Posterior vena cava (tissue), 2 donors: ENCODE measurements at regions not wholly inside any gene's neighbourhood (a gene's known extent, or its start where the extent isn't known, plus 50 kb on each side); places are given as distances from the start of the nearest gene placed in this dataset.

Experiments
- DNase-seq: peaks from one replicate; pipeline ENCODE4 v3.0.0-alpha.2; 2020; ENCODE audit warnings: low spot score
- intact Hi-C, 2 donors: fragments of 100-400 bp; cut with DNase I; formaldehyde crosslinking; loops; one replicate each; pipeline versions ENCODE4 v1.14.1 to v1.14.2; 2022 to 2023
- donor health status: DM: yes; HTN: yes; CAD: no.
- donor health status: DM: yes; HTN: yes; CAD: no.

DNA sequence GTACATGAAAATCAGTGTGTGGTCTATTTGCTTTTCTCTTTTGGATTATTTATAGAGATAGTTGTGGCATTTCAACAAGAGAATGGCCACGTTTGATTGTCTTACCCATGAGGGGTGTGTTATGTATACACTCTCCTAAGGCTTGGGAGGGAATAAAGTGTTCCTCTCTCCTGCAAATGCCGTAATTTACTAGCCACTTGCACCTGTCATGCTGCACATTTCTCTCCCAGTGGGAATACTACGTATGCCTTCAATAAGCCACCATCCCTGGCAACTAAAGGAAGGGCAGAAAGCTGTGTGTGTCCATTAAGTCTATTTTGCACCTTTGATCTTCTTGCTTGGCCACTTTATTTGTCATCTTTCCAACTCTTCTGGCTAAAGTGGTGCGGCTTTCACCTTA, 541.2 kb downstream of the QKI start:
- intact Hi-C loops: loop anchor here in 1 of 2 donors (10.0 kb wide), 1 partner anchor 531 kb away; no protein-coding TSS in a partner anchor
- DNase-seq: no peak

DNA sequence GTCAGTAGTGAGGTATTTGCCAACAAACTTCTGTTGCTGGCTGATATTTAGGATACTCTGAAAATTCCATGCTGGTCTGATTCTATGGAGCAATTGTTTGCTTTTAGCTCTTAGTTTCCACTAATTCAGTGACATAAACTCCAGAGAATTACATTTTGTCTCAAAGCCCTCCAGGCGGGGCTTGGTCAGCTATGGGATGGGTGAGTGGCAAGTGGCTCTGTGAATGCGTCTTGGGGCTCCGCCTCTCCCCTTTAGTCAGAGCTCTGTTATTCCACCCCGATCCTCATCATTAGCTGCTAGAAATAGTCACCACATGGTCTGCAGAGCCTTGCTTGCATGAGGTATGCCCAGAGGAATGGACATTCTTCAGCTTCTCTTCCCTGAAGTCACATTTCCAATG, 540.6 kb downstream of the QKI start:
- DNase-seq: no peak
- intact Hi-C loops: loop anchor here in 1 of 2 donors (10.0 kb wide), 1 partner anchor 530 kb away; no protein-coding TSS in a partner anchor

DNA sequence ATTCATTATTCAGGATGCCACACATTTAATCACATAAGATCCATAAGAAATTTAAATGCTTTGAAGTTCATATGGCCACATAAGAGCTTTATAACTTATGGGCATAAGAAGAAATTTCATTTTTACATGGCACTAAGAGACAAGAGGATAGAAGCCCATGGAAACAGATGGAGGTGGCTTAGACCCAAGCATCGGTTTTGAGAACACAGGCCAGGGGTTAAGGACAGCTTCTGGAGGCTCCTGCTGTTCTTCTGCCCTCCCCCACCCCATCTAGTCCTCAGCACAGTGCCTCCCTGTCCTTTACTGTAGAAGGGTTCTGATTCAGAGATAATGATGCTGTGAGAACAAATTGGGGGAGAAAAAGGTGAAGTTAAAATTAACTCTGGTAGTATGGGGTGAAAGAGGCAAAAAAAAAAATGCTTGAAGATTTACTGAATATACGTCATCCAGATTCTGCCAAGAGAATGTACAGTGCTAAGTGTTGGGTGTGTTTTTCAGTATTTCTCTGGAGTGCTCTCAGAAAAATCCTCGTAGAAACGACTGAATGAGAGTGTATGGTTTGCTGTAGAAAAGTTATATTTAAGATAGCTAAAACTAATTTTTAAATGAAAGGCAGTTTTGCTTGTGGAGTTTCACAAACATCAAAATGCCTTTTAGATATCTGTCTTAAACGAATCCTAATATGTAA, 539.7 kb downstream of the QKI start:
- no peak for DNase-seq
- intact Hi-C loops: loop anchor here (5.0 to 10.0 kb wide), 2 partner anchors 522 to 529 kb away; no protein-coding TSS in a partner anchor

DNA sequence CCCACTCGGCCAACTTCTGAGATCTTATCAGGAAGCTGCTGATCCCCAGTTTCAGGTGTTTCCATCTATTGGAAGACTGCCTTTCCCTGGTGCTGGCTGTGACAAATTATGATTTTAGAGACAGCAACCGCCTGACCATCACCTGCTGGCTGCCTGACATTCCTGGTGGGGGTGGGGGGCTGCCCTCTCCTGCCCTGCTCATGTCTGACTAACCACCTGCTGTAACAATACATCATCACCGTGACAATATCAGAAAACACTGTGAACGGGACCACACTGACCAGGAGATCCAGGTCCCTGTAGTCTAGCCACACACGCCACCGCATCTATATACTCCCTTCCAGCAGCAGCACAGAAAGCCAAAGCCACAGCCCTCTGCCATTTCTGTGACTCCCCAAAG, 537.5 kb downstream of the QKI start:
- no peak for DNase-seq
- intact Hi-C loops: loop anchor here (5.0 to 10.0 kb wide), 2 partner anchors 520 to 527 kb away; no protein-coding TSS in a partner anchor

DNA sequence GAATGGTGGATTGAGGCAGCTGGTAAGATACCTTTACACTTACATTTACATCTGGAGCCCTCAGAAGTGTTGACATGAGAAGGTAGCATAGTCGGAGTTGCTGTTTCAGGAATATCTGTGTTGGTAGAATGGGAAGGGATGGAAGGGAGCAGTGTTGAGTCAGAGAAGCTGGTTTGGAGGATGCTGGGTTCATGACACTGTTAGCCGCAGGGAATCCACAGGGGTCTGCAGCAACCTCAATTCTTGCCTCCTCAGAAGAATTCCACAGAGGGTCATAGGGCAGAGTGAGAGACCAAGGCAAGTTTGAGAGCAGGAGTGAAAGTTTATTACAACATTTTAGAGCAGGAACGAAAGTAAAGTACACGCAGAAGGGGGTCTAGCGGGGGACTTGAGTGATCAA, 536.8 kb downstream of the QKI start:
- intact Hi-C loops: loop anchor here (5.0 to 10.0 kb wide), 2 partner anchors 519 to 527 kb away; no protein-coding TSS in a partner anchor

DNA sequence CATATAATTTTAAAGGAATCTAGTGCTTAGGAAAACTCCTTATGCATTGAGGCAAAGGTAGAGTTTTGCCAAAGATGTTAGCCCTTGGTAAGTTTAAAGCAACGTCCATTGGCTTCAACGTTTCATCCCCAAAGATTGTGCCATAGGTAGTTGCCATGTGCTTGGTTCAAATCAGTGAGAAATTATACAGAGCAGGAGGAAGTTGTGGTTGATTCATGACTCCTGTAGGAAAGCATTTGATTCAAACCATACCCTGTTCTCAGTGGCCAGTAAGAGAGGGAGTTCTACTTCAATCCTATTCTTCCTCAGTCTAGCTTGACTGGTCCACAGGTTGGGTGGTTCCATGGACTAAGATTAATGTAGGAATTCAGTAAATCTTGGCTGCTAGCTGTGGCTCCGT, 535.6 kb downstream of the QKI start:
- no peak for DNase-seq
- intact Hi-C loops: loop anchor here (5.0 to 10.0 kb wide), 2 partner anchors 518 to 525 kb away; no protein-coding TSS in a partner anchor

More for the DNA sequence above, 536.8 kb downstream of the QKI start:
- DNase-seq: no peak

DNA sequence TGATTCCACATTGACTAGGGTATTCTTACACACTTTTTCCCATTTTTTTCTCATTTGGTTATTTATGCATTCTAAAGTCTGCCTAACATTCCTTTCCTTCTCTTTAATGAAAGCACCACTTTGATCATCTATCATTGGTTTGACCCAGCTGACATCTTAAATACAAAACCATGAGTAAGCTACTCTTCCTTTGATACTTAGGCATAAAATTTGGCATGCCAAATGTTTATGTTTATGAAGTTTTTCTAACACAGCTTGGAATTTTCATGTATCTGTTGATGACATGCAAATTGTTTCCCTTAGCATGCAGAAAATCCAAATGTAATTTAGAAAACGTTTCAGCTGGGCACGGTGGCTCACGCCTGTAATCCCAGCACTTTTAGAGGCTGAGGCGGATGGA, 534.9 kb downstream of the QKI start:
- no peak for DNase-seq
- intact Hi-C loops: no loop called here

DNA sequence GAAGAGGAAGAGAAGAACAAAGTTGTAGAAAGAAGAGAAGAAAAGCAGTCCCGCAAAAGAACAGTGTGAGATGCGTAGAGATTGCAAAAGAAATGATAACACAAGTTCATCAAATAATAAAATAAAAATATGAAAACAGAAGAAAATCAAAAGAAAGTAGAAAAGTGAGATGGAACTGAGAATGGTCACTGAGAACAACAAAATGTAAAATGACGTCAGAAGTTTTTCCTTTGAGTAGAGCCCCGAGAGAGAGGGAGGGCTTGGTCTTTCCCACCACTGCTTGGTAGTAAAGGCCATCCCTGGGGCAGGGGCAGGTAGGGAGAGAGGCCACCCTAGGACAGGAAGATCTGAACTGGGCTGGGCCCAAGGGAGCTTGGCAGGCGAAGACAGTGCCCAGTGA, 533.7 kb downstream of the QKI start:
- intact Hi-C loops: no loop called here
- DNase-seq: no peak

DNA sequence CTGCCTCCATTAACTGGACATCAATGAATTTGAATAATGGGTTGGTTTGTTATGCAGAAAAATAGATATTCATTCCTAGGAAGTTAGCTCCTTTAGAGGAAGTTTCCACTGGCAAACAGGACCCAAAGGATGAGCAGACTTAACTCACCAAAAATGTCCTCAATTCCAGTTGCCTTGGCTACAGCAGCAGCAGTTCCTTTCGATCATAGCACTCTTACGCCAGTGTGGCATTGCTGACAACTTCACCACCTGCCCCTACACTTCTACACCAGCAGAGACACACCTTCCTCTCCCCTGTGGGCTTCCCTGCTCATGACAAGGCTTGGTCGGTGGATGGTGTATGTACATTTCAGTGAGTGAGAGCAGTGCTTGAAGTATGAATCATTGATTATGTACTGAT, 532.8 kb downstream of the QKI start:
- DNase-seq: no peak
- intact Hi-C loops: no loop called here

DNA sequence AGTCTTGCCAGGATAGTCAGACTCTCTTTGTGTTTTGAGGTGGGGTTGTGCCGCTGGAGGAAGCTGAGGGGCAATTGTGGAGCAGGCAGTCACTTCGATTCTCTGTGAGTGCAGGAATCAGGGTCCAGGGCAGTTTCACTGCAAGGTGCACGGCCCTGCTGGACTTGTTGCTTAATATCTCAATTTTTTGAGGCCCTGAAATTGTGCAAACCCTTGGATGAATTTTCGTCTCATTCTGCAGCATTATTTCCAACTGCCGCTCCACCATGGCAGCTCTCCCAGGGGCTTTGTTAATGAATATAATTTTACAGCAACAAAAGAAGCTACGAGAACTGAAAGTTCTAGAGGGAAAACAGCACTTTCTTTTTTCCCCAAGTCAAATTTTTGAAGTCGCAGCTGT, 531.9 kb downstream of the QKI start:
- intact Hi-C loops: no loop called here
- DNase-seq: no peak

DNA sequence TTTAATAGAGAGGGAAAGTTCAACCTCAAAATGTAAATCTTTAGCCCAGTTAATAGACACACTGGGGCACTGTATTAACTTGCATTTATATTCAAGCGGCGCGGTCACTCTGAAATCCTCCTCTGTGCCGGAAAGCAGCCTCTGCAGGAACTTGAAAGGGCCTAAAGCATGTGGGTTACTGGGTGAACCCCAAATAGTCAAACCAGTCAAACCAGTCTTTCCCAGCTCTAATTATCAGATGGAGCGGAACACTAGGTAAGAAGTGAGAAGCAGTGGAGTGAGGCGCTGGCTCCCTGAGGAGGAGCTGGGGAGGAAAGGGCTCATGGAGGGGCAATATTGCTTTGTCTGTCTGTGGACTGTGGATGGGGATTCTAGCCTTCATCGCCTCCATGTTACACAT, 531.3 kb downstream of the QKI start:
- intact Hi-C loops: no loop called here
- no peak for DNase-seq

DNA sequence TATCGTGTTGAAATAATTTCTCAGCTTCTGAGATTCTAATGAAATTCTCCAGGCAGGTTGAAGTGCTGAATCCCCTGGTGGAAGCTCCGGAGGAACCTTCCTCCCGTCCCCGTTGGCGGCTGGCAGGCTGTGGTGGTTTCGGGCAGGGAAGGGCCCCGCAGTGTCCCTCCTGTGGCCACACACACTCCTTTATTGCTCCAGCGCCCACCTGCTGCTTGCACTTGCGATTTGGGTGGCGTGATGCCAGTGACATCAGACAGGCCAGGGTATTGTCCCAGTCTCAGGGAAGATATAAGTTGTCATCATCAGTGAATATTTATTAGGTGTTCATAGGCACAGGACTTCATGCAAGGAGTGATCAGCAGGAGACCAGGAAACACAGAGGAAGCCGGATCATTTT, 530.4 kb downstream of the QKI start:
- no peak for DNase-seq
- intact Hi-C loops: no loop called here

DNA sequence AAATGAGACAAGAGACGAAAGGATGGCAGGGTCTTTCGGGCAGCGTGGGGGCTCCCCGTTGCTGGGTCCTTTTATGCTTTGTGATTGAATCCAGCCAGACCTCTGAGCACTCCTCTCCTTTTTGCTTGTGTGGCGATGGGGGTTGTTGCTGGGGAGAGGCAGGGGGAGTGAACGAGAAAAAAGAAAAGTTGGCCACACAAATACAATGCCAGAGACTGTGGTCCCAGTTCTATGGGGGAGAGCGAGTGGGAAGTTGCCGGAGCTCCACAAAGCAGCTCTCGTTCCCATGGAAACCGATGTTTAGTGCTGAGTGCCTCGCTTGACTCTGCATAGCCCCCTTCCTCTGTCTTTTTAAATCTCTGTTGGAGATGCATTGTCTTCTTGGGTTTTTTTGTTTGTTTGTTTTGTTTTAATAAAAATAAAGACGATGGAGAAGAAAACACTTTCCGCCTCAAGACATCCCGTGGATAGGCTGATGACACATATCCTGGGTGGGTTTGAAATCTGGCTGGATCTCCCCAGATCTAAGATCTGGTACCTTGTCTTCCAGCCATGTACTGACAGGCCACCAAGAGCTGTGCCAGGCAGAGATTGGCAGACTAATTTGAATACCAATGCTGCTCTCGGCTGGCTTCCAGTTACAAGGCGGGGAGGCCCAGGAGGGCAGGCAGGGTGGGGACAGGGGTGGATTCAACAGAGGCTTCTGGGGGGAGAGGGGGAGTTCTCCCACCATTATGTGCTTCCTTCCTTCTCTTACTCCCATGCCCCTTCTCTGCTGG, 529.3 kb downstream of the QKI start:
- no peak for DNase-seq
- intact Hi-C loops: no loop called here

DNA sequence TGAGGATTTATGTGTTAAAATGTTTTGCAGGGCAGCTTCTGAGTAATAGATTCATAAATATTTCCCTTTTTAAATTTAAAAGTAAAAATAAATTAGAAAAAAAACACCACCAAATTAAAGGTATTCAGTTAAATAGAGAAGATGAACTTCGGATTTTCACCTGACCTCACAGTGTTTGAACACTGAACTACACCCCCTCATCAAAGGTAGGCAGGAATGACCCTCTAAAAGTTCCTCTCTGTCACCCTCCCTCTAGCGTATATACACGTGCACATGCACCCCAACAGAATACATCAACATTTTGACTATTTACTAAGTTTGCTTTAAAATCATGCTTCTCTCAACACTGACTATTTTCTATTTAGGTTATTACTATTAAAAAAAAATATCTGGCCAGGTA, 528.3 kb downstream of the QKI start:
- no peak for DNase-seq
- intact Hi-C loops: no loop called here

DNA sequence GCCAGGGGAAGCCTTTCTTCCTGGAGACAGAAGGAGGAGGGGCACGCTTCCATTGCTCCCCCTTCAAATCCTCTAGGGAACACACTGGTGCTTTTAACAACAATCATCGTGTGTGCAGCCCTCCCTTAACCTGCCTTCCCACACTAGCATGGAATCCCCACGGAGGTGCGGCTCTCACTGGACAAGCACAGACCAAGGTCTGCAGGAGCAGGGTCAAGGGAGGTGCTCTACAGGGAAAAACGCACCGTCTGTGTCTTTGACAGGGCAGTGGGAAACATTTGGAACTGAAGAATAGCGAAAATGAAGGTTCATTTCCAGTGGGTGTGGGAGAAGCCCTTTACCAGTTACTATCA, 527.1 kb downstream of the QKI start:
- no peak for DNase-seq
- intact Hi-C loops: no loop called here

DNA sequence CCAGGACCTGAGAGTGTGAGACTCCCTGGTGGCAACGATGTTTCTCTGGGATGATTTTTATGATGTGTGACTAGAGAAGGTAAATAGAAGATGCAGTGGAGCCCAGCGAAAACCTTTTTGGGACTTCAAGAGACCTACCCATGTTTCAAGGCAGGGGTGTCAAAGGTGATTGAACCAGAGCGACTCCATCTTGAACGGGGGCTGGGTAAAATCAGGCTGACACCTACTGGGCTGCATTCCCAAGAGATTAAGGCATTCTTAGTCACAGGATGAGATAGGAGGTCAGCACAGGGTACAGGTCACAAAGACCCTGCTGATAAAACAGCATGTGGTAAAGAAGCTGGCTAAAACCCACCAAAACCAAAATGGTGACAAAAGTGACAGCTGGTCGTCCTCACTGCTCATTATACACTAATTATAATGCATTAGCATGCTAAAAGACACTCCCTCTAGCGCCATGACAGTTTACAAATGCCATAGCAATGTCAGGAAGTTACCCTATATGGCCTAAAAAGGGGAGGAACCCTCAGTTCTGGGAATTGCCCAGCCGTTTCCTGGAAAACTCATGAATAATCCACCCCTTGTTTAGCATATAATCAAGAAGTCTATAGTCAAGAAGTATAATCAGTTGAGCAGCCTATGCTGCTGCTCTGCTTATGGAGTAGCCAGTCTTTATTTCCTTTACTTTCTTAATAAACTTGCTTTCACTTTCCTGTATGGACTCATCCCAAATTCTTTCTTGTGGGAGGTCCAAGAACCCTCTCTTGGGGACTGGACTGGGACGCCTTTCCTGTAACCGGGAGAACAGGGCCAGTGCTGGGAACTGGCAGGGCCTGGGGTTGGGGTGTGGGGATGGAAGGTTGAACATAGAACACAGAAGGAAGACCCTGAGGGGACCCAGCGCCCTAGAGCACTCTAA, 526.4 kb downstream of the QKI start:
- DNase-seq: no peak
- intact Hi-C loops: no loop called here

DNA sequence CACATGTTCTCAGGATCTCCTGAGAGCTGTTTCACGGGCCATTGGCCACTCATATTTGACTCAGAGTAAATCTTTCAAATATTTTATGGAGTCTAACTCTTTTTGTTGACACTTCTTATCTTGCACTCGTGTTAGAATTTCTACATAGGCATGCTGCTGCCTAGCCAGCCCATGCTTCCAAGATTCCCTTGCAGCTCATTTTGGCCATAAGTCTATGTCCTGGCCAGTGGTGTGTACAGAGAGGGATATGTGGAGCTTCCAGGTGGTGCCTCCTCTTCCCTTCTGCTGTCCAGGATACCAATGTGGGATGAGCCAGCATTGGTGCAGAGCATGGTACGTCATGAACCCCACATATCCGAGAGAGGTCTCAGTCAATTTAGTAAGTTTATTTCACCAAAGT, 522.6 kb downstream of the QKI start:
- intact Hi-C loops: no loop called here

DNA sequence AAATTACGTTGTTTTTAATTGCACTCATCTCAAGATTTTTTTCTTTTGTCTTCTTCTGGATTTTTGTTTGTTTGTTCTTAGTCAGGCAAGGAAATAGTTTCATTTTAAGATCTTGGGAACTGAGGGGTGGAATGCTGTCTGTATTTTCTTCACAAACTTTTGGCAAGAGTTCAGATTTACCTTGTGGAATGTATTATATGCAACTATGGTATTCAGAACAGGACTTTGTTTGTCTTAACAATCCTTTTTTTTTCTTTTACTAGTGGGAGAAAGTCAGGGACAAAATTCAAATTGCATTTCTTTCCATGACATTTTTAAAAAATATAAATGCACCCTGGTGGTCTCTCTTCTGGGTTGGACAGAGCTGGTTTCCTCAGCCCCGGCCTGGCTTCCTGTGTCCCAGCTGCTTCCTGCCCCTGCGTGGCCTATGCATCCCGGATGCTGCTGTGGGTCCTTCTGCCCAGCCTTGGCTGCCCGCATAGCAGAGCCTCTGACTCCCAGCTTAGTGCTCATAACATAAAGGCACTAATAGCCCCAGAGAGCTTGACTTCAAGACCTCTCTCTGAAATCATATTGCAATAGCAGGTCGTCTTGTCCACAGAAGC, 520.7 kb downstream of the QKI start:
- DNase-seq: no peak
- intact Hi-C loops: no loop called here

More for the DNA sequence above, 522.6 kb downstream of the QKI start:
- no peak for DNase-seq

DNA sequence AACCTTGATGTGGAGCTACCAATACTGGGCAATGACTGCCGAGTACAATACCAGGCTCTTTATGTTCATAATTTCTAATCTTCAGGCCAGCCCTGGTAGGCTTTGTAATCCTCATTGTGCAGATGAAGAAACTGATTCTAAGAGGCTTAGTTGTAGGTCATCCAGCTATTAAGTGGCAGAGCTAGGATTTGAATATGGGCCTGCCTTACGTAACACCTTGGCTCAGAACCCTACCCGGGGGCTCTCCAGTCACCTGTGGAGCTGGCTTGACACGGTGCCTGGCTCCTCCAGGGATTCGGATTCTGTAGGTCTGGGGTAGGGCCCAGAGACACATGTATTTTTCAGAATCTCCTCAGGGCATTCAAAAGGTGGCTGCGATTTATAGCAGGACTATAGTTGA, 515.5 kb downstream of the QKI start:
- intact Hi-C loops: no loop called here
- DNase-seq: no peak
